ENCODE measurements at regions not wholly inside any gene's neighbourhood (a gene's known extent, or its start where the extent isn't known, plus 50 kb on each side); places are given as distances from the start of the nearest gene placed in this dataset.

- no peak for TF ChIP-seq CTCF (conservative IDR thresholded peaks at IDR 0.05 in 1 of 2, IDR thresholded peaks at IDR 0.05 in 1 of 2; ENCODE audit: extremely low read depth in 1 of 2, insufficient read depth in 1 of 2, low read depth in 1 of 2, low read length in 2 of 2)
- TF ChIP-seq EZH2 (IDR thresholded peaks at IDR 0.05; ENCODE audit: borderline replicate concordance, low read length): no peak
These were observed 401.1 kb upstream of the TLE4 start for GRCh38 chr9:79170643-79171042.
